HL-60 (cell line): ENCODE measurements at regions not wholly inside any gene's neighbourhood (a gene's known extent, or its start where the extent isn't known, plus 50 kb on each side); places are given as distances from the start of the nearest gene placed in this dataset.

ENCODE experiments used
- DNase-seq, 2 experiments: peaks; one replicate each; pipeline ENCODE4 v3.0.0-alpha.2; 2010 to 2020; ENCODE audit warnings: low read depth in 1 of 2, low spot score in 1 of 2
- H3K27ac ChIP-seq: fragments of 250-450 bp; sonication (Bioruptor Pico); replicated peaks from 2 replicates; pipeline ENCODE4 v1.5.1; 2020; ENCODE audit warnings: mild to moderate bottlenecking, moderate library complexity
- H3K27me3 ChIP-seq: fragments of 250-450 bp; sonication (Bioruptor Pico); 2 replicates; pipeline ENCODE4 v1.5.1; 2021; ENCODE audit warnings: mild to moderate bottlenecking, moderate library complexity; ENCODE audit not compliant: insufficient read depth, poor library complexity, severe bottlenecking
- H3K4me3 ChIP-seq: replicated peaks from 2 replicates; pipeline ENCODE4 v1.5.1; 2011; ENCODE audit warnings: mild to moderate bottlenecking, control low read depth, low read length; ENCODE audit not compliant: insufficient read depth
- GABPA ChIP-seq: IDR thresholded peaks from 2 replicates; pipeline ENCODE4 v1.6.1; 2012; ENCODE audit warnings: low read depth
- POLR2AphosphoS5 ChIP-seq: IDR thresholded peaks from 2 replicates; pipeline ENCODE4 v1.6.1; 2012; ENCODE audit warnings: low read depth
- SPI1 ChIP-seq: IDR thresholded peaks from 2 replicates; pipeline ENCODE4 v1.6.1; 2012; ENCODE audit warnings: low read depth, mild to moderate bottlenecking, borderline replicate concordance
- TF ChIP-seq, protein P1 (sequence below): IDR thresholded peaks from 2 replicates; pipeline ENCODE4 v1.6.1; 2012; ENCODE audit warnings: low read depth; ENCODE audit not compliant: insufficient replicate concordance
- TF ChIP-seq, protein P2 (sequence below): IDR thresholded peaks from one replicate; pipeline ENCODE4 v1.5.1; 2011; ENCODE audit warnings: low read length, control low read depth, inconsistent platforms; ENCODE audit not compliant: insufficient read depth

DNA sequence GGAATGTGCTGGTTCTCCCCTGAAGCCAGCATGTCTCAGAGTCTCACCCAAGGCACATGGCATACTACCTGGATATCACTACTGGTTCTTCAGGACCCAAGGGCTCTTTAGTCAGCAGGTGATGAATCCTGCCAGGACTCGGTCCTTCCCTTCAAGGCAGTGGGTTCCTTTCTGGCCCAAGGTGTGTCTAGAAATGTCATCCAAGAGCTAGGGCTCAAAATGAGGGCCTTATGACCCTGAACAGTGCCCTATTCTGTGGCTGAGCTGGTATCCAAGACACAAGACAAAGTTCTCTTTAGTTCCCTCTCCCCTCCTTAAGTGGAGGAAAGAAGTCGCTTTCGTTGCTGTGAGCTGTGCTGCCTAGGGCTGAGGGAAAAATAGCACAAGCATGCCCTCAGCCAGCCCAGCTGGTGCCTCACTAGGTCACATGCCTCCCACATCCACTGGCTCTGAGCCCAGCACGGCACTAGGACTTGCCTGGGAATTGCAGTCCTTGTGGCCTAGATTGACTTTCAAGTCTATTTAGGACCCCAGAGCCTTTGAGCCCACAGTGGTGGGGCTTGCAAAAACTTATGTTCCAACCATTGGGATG lies 106.0 kb downstream of the BMS1 start:
- H3K4me3 ChIP-seq = no peak overlapping the region
- no peak for DNase-seq
- no peak overlapping the region for H3K27ac ChIP-seq
- TF ChIP-seq POLR2AphosphoS5 = no peak
- no peak for TF ChIP-seq GABPA
- no peak for TF ChIP-seq SPI1
- TF ChIP-seq, protein P1, sequence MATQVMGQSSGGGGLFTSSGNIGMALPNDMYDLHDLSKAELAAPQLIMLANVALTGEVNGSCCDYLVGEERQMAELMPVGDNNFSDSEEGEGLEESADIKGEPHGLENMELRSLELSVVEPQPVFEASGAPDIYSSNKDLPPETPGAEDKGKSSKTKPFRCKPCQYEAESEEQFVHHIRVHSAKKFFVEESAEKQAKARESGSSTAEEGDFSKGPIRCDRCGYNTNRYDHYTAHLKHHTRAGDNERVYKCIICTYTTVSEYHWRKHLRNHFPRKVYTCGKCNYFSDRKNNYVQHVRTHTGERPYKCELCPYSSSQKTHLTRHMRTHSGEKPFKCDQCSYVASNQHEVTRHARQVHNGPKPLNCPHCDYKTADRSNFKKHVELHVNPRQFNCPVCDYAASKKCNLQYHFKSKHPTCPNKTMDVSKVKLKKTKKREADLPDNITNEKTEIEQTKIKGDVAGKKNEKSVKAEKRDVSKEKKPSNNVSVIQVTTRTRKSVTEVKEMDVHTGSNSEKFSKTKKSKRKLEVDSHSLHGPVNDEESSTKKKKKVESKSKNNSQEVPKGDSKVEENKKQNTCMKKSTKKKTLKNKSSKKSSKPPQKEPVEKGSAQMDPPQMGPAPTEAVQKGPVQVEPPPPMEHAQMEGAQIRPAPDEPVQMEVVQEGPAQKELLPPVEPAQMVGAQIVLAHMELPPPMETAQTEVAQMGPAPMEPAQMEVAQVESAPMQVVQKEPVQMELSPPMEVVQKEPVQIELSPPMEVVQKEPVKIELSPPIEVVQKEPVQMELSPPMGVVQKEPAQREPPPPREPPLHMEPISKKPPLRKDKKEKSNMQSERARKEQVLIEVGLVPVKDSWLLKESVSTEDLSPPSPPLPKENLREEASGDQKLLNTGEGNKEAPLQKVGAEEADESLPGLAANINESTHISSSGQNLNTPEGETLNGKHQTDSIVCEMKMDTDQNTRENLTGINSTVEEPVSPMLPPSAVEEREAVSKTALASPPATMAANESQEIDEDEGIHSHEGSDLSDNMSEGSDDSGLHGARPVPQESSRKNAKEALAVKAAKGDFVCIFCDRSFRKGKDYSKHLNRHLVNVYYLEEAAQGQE = no peak
- TF ChIP-seq, protein P2, sequence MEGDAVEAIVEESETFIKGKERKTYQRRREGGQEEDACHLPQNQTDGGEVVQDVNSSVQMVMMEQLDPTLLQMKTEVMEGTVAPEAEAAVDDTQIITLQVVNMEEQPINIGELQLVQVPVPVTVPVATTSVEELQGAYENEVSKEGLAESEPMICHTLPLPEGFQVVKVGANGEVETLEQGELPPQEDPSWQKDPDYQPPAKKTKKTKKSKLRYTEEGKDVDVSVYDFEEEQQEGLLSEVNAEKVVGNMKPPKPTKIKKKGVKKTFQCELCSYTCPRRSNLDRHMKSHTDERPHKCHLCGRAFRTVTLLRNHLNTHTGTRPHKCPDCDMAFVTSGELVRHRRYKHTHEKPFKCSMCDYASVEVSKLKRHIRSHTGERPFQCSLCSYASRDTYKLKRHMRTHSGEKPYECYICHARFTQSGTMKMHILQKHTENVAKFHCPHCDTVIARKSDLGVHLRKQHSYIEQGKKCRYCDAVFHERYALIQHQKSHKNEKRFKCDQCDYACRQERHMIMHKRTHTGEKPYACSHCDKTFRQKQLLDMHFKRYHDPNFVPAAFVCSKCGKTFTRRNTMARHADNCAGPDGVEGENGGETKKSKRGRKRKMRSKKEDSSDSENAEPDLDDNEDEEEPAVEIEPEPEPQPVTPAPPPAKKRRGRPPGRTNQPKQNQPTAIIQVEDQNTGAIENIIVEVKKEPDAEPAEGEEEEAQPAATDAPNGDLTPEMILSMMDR = no peak
- no peaks in the 10 kb centered on the region for H3K27me3 ChIP-seq

DNA sequence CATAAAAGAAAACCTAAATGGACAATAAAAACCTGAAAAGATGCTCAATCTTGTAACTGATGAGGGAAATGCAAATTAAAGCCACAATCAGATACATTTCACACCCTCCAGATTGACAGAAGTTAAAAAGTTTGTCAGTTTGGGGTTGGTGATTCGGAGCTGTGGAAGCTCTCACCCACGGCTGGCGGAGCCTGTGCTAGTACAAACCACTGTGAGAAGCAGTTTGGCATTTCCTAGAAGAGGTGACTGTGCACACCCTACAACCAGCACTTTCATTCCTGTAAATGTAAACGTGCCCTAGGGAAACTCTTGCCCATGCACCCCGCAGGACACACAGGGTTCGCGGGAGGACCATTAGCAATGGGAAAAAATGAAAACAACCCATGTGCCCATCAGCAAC lies 114.1 kb downstream of the BMS1 start:
- no peak overlapping the region for H3K27ac ChIP-seq
- DNase-seq = no peak
- no peak overlapping the region for H3K4me3 ChIP-seq
- no peaks in the 10 kb centered on the region for H3K27me3 ChIP-seq
- TF ChIP-seq, protein P1 = no peak
- TF ChIP-seq GABPA (no peak), SPI1 (no peak), POLR2AphosphoS5 (no peak)
- TF ChIP-seq, protein P2 = no peak

DNA sequence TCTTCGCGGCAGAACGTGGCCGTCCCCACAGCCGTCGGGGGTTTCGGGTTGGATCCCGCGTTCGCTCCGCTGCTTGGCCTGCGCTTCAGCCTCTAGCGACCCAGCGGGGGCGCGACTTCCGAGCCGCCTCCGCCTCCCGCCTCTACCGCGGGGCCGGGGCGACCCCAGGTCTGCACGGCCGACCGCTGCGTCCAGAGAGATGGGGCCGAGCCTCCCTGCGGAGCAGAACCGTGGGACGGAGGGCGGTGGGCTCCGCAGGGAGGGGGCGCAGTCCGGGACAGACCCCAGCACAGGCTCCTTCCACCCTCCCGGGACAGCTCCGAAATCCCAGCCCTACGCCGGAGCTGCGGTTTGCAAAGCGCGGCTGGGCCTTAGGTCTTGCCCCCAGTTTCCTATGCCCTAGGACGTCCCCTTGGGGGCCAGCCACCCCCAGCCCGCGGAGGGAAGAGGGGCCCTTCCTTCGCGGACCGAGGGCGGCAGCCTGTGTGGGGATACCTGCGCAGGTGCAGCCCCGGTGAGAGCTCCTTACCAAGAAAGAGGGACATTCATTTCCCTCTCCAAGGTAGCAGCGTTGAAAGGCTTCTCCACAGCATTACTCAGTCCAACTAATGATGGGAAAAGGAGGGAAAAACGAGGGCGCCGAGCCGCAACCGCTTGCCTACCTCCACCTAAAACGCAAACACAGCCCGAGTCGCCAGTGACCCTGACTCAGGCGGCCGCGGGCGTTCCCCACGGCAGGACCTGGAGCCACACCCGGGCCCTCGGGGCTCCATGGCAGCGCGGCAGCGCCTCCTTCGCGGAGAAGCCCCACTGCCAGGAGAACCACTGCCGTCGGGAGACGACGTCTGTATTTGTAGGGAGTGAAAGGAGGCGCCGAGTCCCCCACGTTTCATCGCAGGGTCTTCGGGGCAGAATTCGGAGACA lies 115.7 kb downstream of the BMS1 start:
- H3K4me3 ChIP-seq = no peak overlapping the region
- TF ChIP-seq, protein P1 = no peak
- TF ChIP-seq GABPA (no peak), SPI1 (no peak), POLR2AphosphoS5 (no peak)
- TF ChIP-seq, protein P2 = no peak
- H3K27me3 ChIP-seq = no peaks in the 10 kb centered on the region
- H3K27ac ChIP-seq = no peak overlapping the region
- no peak for DNase-seq
